Choroid plexus epithelial cell (primary cell): ENCODE measurements at regions not wholly inside any gene's neighbourhood (a gene's known extent, or its start where the extent isn't known, plus 50 kb on each side); places are given as distances from the start of the nearest gene placed in this dataset.
A peak's percentile ranks its signal among the peaks of the same experiment; 100 is the strongest.
"Not testable (repeated sequence)": the region's sequence is repeated elsewhere in the genome, so short reads cannot be mapped to it uniquely, and the experiment has no call there.

Source experiments
- DNase-seq: peaks from one replicate; pipeline ENCODE4 v3.0.0-alpha.2; 2010; ENCODE audit warnings: low read depth
- H3K4me3 ChIP-seq: 2 replicates; pipeline ENCODE4 v1.5.1; 2011; ENCODE audit warnings: low read depth, mild to moderate bottlenecking, control low read depth, low read length, moderate library complexity
- TF ChIP-seq, protein P1 (sequence below): conservative IDR thresholded peaks from 2 replicates; pipeline ENCODE4 v1.5.1; 2011; ENCODE audit warnings: low read depth, mild to moderate bottlenecking, control low read depth, inconsistent platforms, low read length, moderate library complexity

DNA sequence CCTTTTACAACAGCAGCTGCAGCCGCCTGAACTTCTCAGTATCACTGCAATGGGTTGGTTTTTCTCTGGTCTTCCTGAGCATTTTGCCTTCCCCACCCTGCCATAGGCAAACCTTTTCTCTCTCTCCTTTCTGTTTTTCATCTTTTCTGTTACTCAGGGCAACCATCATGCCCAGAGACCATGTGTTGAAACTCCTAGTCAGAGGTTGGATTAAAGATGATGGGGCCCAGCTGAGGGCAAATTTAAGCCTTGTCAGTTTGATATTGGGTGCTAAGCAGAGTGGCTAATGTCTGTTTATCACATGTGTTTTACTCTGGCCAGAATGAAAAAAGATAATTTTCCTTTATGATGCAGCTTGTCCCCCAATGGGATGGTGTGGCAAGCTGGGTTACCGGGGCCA lies 107.9 kb upstream of the PMCH start:
- DNase-seq: no peak

DNA sequence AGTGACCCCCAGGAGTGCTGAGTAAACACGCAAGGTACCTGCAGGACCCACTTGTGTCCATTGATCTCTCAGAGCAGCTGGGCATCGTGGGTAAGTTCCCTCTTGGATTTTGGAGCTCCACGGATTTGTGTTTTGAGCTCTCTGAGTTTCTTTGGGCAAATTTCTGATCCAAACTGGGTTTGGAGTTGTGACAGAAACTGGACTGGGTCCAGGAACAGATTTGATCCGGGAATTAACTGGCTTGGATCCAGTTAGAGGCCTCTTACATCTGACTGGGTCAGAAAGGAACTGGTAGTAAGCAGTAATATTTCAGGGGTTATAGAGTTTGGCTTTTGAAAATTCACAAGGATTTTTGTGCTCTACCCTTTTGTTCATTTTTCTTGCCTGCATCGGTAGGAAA lies 107.0 kb upstream of the PMCH start:
- DNase-seq, H3K4me3 ChIP-seq: not testable (repeated sequence)

More for the DNA sequence above, 107.9 kb upstream of the PMCH start:
- H3K4me3 ChIP-seq: no peak overlapping the region
- TF ChIP-seq, protein P1, sequence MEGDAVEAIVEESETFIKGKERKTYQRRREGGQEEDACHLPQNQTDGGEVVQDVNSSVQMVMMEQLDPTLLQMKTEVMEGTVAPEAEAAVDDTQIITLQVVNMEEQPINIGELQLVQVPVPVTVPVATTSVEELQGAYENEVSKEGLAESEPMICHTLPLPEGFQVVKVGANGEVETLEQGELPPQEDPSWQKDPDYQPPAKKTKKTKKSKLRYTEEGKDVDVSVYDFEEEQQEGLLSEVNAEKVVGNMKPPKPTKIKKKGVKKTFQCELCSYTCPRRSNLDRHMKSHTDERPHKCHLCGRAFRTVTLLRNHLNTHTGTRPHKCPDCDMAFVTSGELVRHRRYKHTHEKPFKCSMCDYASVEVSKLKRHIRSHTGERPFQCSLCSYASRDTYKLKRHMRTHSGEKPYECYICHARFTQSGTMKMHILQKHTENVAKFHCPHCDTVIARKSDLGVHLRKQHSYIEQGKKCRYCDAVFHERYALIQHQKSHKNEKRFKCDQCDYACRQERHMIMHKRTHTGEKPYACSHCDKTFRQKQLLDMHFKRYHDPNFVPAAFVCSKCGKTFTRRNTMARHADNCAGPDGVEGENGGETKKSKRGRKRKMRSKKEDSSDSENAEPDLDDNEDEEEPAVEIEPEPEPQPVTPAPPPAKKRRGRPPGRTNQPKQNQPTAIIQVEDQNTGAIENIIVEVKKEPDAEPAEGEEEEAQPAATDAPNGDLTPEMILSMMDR: no peak

GRCh38 chr12:102302553-102302952 lies 104.9 kb upstream of the PMCH start:
- no peak overlapping the region for H3K4me3 ChIP-seq
- DNase-seq: no peak

DNA sequence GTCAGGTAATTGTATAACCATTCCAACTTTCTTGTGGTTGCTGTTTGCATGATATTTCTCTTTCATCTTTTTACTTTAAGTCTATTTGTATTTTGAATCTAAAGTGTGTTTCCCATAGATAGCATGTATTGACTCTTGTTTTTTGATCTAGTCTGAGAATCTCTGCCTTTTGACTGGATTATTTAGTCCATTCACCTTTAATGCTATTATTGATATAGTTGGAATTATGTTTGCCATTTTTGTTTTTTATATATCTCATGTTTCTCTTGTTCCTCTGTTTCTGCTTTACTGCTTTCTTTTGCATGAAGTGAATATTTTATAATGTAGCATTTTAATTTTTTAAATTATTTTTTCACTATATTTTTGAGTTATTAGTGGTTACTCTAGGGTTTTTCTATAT lies 103.9 kb upstream of the PMCH start:
- H3K4me3 ChIP-seq: no peak overlapping the region
- TF ChIP-seq, protein P1: no peak
- no peak for DNase-seq

More at GRCh38 chr12:102302553-102302952, 104.9 kb upstream of the PMCH start:
- TF ChIP-seq, protein P1: no peak

DNA sequence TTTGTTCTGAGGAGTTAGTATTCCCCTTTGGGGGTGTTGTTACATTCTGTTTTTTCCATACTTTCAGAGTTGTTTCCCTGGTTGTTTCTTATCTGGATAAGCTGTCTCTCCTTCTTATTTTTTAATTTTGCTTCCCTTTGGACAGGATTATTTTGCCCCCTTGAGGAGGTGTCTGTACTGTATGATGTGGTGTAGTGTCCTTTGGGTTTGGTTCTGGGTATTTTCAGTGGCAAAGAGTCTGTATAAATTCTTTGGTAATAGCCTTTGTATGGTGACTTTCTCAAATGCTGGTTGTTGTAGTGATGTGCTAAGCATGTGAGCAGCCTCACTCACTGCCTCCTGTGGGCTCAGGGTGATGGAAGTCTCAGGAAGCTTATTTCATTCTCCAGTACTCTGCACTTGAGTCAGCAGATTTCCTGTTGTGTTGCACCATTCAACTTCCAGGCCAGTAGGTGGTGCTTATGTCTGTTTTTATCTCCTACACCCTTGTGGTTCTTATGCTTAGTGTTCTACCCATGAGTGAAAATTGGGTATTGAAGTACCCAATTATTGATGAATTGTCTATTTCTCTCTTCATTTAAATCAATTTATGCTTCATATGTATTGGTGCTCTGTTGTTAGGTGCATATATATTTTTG lies 103.3 kb upstream of the PMCH start:
- DNase-seq: peak; percentile 79
- TF ChIP-seq, protein P1: peak; percentile 57
- no peak overlapping the region for H3K4me3 ChIP-seq

GRCh38 chr12:102299731-102300130 lies 102.1 kb upstream of the PMCH start:
- no peak for DNase-seq
- H3K4me3 ChIP-seq: no peak overlapping the region
- TF ChIP-seq, protein P1: no peak

DNA sequence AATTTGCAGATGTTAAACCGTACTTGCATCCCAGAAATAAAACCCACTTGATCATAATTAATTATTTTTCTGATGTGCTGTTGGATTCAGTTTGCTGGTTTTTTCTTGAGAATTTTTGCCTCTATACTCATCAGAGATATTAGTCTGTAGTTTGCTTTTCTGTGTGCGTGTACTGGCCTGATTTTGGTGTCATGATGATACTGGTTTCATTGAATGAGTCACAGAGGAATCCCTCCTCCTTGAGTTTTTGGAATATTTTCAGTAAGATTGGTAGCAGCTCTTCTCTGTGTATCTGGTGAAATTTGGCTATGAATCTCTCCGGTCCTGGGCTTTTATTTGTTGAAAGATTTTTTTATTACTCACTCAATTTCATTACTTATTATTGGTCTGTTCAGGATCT lies 100.4 kb upstream of the PMCH start:
- DNase-seq: peak; percentile 3
- TF ChIP-seq, protein P1: no peak
- no peak overlapping the region for H3K4me3 ChIP-seq
